ENCODE measurements at regions not wholly inside any gene's neighbourhood (a gene's known extent, or its start where the extent isn't known, plus 50 kb on each side); places are given as distances from the start of the nearest gene placed in this dataset.

GRCh38 chr9:126036881-126037291 lies 289.7 kb downstream of the PBX3 start:
- Histone ChIP-seq H3K27me3 (ENCODE audit: insufficient read depth, low read depth, severe bottlenecking) (no peaks in the 10 kb centered on the region), H3K36me3 (no peaks in the 10 kb centered on the region), H3K27ac (no peak overlapping the region), H3K4me3 (ENCODE audit: low read depth, low read length) (no peak overlapping the region), H3K9me3 (ENCODE audit: severe bottlenecking) (no peaks in the 10 kb centered on the region)
- DNase-seq, result no peak
- TF ChIP-seq CTCF (IDR thresholded peaks at IDR 0.05; ENCODE audit: low read depth, low read length), result no peak

GRCh38 chr9:126038790-126039189 lies 287.8 kb upstream of the MVB12B start:
- no peak for TF ChIP-seq CTCF (IDR thresholded peaks at IDR 0.05; ENCODE audit: low read depth, low read length)
- Histone ChIP-seq H3K9me3 (ENCODE audit: severe bottlenecking) (no peaks in the 10 kb centered on the region), H3K27me3 (ENCODE audit: insufficient read depth, low read depth, severe bottlenecking) (no peaks in the 10 kb centered on the region), H3K36me3 (no peaks in the 10 kb centered on the region), H3K4me3 (ENCODE audit: low read depth, low read length) (no peak overlapping the region), H3K27ac (no peak overlapping the region)
- DNase-seq, result no peak

GRCh38 chr9:126043681-126044080 lies 282.9 kb upstream of the MVB12B start:
- no peak overlapping the region for H3K27ac ChIP-seq
- no peak overlapping the region for H3K4me3 ChIP-seq (ENCODE audit: low read depth, low read length)
- TF ChIP-seq CTCF (IDR thresholded peaks at IDR 0.05; ENCODE audit: low read depth, low read length), result no peak
- H3K36me3 ChIP-seq, result no peaks in the 10 kb centered on the region
- no peaks in the 10 kb centered on the region for H3K27me3 ChIP-seq (ENCODE audit: insufficient read depth, low read depth, severe bottlenecking)
- DNase-seq, result no peak
- peaks cover 10% of the 10 kb centered on the region for H3K9me3 ChIP-seq (ENCODE audit: severe bottlenecking)

GRCh38 chr9:126049088-126049487 lies 277.5 kb upstream of the MVB12B start:
- Histone ChIP-seq H3K4me3 (ENCODE audit: low read depth, low read length) (no peak overlapping the region), H3K36me3 (no peaks in the 10 kb centered on the region), H3K27ac (no peak overlapping the region; the same call in 1 of the 2 replicates), H3K9me3 (ENCODE audit: severe bottlenecking) (peaks cover 10% of the 10 kb centered on the region), H3K27me3 (ENCODE audit: insufficient read depth, low read depth, severe bottlenecking) (no peaks in the 10 kb centered on the region)
- TF ChIP-seq CTCF (IDR thresholded peaks at IDR 0.05; ENCODE audit: low read depth, low read length), result peak; percentile 57
- DNase-seq, result no peak

- Histone ChIP-seq H3K27me3 (ENCODE audit: insufficient read depth, low read depth, severe bottlenecking) (no peaks in the 10 kb centered on the region), H3K9me3 (ENCODE audit: severe bottlenecking) (peaks cover 9% of the 10 kb centered on the region), H3K27ac (no peak overlapping the region), H3K36me3 (no peaks in the 10 kb centered on the region), H3K4me3 (ENCODE audit: low read depth, low read length) (no peak overlapping the region)
- DNase-seq, result no peak
- peak; percentile 32; the same call in 1 of the 2 replicates for TF ChIP-seq CTCF (IDR thresholded peaks at IDR 0.05; ENCODE audit: low read depth, low read length)
These were observed 276.6 kb upstream of the MVB12B start for GRCh38 chr9:126049896-126050604.

- no peaks in the 10 kb centered on the region for H3K27me3 ChIP-seq (ENCODE audit: insufficient read depth, low read depth, severe bottlenecking)
- no peak overlapping the region for H3K4me3 ChIP-seq (ENCODE audit: low read depth, low read length)
- no peak for TF ChIP-seq CTCF (IDR thresholded peaks at IDR 0.05; ENCODE audit: low read depth, low read length)
- no peak overlapping the region for H3K27ac ChIP-seq
- no peaks in the 10 kb centered on the region for H3K36me3 ChIP-seq
- H3K9me3 ChIP-seq (ENCODE audit: severe bottlenecking), result peaks cover 4% of the 10 kb centered on the region
- no peak for DNase-seq
These were observed 276.0 kb upstream of the MVB12B start for GRCh38 chr9:126050605-126050990.
